ENCODE measurements at regions not wholly inside any gene's neighbourhood (a gene's known extent, or its start where the extent isn't known, plus 50 kb on each side); places are given as distances from the start of the nearest gene placed in this dataset.
"Not testable (repeated sequence)": the region's sequence is repeated elsewhere in the genome, so short reads cannot be mapped to it uniquely, and the experiment has no call there.

DNA sequence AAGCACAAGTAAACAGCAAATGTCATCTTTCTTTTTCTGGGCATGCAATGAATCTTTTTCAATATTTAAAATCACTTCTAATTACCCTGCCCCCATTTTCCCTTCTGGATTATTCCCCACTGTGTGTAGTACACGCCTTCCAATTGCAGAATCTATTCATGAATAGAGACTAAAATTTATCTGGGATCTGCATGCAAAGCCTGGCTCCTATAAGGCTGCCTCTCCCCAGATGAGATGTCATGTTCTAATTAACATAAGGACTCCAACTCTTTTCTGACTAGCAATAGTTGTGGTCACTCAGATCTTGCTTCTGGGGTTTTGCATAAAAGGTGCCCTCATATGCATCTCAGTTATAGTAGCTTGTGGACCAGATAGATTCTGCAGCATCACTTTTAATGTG, 473.5 kb downstream of the BTG1 start:
- no peak for DNase-seq

DNA sequence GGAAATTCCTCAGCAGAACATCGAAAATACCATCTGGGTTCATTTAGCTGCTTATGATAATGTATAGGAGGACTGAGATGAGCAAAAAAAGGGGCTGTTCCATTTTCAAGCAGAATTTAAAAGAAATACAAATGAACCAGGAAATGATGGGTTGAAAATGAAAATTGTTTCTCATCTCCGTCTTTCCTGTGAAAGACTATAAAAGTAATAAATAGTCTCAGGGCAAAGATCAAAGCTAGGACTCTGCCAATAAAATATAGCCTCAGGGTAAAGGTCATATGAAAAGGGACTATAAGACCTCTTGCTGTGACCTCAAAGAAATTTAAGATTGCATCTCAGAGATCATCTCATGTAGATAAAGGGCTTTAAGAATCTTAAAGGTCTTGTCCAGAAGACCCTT, 478.0 kb downstream of the BTG1 start:
- no peak for DNase-seq

DNA sequence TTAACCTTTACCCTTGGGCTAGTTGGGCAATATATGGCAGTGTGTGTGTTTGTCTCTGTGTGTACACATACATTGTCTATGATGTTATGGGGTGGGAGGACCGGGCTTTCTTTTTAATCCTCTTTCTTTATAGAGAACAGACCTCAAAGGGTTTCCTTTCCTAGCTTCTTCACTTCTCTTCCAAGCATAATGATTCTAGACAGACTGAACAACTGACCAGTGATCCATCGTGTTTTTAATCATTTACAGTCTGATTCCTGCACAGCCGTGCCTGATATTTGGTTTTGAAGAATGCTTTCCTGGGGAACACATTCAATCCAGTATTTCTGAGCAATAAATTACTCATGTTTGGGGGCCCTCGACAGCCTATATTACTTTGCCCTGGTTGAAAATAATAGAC, 481.1 kb upstream of the DCN start:
- DNase-seq: no peak

DNA sequence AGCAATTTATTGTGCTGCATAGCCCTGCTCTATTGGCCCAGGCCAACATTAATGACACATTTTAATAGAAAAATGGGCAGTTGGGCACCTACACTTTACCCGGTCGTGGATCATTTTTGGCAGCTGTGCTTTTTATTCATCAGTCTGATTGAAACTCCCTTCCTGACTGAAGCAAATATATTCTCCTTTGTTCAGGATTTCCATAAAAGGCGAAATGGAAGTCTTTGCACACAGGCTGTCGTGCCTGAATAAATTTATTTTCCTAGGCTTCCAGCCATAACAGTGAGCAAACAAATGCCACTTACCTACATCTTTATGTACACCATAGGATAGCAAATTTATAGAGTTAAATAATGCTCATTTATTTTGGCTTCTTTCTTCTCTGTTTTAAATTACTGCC, 480.7 kb upstream of the DCN start:
- DNase-seq: peak; percentile 28

DNA sequence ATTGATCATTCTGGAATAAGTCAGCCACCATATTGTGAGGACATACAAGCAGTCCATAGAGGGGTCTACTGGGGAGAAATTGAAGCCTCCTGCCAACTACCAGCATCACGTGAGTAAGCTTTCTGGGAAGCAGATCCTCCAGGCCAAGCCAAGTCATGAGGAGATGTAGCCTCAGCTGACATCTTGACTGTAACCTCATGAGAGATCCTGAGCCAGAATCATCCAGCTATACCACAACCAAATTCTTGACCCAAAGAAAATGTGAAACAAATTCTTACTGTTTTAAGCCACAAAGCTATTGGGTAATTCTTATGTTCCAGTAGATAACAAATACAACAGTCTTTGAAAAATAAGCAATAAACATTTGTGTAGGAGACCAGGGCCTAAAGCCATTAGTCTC, 479.4 kb upstream of the DCN start:
- no peak for DNase-seq

DNA sequence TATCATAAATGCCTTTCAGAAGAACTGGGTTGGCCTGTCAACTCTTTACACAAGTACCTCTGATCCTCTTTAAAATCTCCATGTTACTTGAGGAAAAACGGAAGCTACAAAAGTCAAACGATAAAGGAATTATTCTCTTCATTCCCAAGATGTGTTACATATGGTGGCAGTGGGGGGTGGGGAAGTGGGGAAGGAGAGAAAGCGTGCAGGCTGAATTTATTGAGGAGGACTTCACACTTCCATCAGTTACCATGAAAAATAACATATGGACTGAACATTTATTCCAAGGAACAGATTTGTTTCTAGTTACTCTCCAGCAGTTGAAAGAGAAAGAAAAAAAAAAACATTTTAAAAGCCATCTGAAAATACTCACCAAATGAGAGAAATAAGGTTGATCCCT, 474.4 kb upstream of the DCN start:
- no peak for DNase-seq

DNA sequence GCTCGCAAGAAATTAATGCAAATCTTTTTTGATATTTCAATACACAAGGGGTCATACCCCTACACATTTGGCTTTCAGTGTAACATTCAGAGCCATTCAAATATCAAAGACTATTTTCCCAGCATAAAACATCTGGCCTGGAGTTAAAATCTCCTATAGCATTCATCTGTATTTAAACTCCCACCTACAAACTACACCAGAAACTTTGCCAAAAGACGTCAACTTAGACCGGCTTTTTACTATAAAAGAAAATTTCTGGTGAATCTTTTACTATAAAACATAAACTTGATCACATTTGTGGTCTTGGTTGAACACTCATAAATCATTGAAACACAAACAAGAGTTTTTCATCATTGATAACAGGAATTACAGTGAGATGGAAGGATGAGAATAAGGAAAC, 473.3 kb upstream of the DCN start:
- peak; percentile 51 for DNase-seq

DNA sequence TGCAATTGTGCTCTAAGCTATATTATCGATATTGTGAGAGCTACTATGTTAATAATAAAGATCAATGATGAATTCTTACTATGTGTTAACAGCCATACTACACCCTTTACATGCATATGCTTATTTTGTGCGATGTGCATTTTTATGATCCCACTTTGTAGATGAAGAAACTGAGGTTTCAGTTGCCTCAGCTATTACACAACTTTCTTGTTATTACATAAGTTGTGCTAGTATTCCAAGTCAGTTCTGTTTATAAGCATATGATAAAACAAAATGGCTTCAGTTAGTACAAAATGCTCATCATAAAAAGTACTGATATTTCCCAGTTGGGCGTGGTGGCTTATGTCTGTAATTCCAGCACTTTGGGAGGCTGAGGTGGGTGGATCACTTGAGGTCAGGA, 471.5 kb upstream of the DCN start:
- DNase-seq: no peak

DNA sequence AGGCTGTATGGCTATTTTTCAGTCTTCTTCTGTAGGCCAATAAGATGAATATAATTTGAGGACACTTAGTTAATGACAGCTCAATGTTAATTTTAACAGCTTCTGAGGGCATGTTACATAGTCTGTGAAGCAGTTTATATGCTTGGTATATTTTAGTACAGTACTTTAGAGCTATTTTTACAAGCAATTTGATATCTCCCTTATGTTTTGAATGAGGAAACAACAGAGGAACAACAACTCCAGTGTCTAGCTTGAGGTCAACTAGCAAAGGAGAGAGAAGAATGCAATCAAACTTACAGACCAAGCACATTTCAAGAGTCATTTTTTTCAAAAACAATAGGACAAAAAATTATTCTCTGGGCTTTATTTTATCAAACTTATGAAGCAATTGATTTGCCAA, 469.1 kb upstream of the DCN start:
- no peak for DNase-seq

DNA sequence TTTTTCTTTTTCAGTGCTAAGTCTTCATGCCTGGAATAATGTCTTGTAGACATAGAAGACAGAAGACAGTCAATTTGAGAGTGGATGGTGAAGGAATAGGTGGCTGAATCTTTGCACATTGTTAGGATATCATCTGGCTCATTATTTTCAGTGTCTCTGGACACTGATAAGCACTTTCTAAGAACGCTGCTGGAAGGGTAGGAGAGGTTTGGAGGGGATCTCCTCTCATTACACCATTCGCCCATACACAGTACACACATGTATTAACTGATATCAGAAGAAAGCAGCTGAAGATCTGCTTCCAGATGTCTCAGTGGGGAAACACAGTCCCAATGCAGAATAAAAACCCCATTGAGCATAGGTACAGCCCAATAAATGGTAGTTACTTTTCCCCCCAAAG, 461.1 kb upstream of the DCN start:
- no peak for DNase-seq

DNA sequence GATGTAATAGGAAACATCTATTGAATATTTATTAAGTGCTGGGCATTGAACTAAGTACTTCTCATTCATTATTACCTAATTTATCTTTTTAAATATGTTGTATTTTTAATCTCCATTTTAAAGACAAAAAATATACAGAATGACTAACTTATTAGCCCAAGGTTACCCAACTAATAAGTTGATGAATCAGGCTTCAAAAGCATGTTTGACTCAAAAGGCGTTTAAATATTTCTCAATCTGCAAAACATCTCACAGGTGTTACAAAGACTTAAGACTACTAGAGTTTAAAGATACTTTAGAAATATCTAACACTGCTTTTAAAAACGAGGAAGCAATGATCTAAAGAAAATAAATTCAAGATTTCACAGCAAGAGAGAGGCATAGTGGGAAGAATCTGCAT, 457.4 kb upstream of the DCN start:
- no peak for DNase-seq

DNA sequence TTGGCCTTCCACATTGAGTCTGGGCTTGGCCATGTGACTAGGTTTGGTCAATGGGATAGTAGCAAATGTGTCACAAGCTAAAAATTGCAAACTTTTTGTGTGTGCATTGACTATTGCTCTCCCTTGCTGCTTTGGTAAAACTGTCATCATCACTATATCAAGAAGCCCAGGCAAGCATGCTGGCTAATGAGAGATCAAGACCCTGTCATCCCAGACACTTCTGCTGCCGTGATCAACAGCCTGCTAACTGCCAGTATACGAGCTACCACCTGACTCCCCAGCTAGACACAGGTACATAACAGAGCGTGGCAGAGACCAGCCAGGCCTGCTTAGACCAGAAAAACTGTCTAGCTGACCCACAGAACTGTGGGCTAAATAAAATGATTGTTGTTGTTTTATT, 456.7 kb upstream of the DCN start:
- DNase-seq: no peak

DNA sequence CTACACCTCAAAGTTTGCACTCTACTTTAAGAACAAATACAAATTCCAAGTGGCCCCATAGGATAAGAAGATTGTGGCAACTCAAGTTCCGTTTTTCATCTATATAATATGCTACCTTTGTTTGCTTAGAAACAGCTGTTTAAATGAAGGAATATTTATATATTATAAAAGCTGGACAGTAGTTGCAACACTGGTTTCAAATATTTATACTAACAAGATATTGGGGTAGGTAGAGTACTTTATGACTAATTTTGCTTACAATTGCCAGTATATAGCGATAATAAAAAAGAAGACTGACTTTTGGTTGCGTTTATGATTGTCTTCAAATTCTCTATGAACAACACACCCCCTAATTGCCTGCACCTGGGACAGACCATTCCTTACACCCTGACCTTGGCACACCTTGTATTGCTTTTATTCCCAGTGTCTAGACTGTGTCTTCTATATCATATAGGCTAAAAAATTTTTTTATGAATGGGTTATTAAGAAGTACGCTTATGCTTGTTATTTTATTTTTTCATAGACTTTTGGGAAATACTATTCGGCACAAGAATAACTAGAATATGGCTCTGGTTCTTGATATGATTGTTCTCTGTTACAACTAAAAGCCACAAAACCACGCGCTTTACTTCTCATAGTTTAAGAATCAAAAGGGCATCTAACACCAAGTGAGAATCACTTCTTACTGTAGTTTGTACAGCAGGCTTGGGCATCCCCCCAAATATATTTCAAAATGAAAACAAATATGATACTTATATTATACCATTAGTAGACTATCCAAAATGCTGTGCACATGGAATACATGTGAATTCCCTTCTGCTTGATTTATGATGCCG, 455.4 kb upstream of the DCN start:
- no peak for DNase-seq

DNA sequence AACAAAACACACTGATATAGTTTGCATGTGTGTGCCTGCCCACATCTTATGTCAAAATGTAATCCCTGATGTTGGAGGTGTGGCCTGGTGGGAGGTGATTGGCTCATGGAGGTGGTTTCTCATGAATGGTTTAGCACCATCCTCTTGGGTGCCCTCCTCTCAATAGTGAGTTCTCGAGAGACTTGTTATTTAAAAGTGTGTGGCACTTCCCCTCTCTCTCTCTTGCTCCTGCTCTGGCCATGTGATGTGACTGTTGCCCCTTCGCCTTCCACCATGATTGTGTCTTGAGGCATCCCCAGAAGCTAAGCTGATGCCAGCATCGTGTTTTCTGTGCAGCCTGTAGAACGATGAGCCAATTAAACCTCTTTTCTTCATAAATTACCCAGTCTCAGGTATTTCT, 454.1 kb upstream of the DCN start:
- DNase-seq: no peak

DNA sequence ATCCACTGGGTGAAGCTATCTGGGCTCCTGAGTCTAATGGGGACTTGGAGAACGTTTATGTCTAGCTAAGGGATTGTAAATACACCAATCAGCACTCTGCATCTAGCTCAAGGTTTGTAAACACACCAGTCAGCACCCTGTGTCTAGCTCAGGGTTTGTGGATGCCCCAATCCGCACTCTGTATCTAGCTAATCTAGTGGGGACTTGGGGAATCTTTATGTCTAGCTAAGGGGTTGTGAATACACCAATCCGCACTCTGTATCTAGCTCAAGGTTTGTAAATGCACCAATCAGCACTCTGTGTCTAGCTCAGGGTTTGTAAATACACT, 451.7 kb upstream of the DCN start:
- not testable (repeated sequence) for DNase-seq

DNA sequence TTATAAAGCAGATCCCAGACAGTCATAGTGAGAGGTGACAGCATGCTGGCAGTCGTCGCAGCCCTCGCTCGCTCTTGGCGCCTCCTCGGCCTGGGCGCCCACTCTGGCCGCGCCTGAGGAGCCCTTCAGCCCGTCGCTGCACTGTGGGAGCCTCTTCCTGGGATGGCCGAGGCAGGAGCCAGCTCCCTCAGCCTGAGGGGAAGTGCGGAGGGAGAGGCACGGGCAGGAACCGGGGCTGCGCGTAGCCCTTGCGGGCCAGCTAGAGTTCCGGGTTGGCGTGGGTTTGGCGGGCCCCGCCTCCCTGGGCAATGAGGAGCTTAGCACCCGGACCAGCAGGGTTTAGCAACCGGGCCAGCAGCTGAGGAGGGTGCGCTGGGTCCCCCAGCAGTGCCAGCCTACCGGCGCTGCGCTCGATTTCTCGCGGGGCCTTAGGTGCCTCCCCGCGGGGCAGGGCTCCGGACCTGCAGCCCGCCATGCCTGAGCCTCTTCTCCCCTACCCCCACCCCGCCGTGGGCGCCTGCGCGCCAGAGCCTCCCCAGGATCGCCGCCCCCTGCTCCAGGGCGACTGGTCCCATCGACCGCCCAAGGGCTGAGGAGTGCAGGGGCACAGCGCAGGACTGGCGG, 451.2 kb upstream of the DCN start:
- DNase-seq: no peak

DNA sequence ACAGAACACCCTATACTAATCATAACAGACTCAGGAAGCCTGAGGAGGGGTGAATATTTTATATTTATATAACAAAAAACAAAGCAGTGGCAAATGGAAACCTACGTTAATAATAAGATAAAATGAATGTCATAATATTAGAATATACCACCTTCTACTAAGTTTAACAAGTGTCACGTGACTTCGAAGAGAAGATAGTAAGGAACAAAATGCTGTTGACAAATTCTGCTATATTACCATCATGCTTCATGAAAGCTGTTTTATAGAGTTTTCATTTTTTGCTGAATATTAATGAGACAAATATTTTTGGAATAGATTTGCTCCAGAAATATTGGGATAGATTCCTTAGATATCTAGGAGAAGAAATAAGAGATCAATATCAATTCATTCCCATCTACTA, 450.6 kb upstream of the DCN start:
- DNase-seq: no peak

DNA sequence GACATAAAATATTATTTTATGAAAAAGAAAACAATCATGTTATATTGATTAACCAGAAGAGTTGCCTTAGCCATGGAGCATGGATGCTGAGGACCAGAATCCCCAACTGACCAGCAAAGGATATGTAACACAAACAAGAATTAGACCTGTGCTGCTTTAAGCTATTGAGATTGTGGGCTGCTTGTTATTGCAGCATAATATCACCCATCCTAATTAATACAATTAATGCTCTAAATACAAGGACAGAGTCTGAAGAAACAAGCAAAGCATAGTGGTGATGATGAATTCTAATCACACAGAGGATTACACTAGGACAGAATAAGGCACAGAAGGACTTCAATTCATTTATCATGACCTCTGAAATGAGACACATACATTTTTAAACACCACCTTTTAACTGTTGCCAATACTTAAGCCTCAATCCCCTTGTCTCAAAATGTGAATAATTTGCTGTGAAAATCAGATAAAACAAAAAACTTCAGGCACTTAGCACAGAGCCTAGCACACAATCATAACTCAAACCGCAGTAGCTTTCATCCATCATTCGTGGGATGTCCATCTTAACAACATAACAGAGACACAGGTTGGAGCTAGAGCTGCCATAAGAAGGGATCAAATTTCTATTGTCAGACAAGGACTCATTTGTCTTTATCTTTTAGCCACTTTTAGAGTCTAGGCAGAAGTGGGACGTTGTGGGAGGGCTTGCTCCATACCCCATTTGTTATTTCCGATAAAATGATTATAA, 449.6 kb upstream of the DCN start:
- DNase-seq: no peak

DNA sequence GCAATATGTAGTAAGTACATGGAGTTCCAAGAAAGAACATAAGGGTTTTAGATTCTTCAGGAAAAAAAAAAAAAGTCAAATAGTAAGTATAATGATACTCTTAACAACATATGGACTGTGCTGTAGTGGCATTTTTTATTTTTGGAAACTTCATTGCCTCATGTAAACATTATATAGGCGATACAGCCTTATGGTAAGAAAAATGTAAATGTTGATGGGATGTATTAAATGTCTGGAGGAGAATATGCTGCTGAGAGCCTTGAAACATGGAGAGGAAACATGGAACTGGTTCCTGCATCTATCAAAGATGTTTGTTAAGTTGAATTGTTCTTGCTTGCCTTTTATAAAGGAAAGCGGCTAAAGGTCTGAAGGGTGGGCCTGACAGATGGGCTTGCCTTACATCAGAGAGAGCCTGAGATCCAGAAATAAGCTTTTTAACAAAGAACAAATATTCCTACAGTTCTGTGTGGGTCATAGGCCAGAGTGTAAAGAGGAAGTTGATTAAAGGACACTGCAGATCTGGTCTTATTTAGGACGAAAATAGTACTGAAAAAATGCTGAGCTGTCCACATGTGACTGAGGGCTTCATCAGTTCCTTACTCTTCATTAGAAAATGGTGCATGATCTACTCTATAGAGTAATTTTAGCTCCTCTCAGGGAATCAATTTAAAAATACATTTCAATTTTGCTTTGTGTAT, 448.1 kb upstream of the DCN start:
- no peak for DNase-seq

DNA sequence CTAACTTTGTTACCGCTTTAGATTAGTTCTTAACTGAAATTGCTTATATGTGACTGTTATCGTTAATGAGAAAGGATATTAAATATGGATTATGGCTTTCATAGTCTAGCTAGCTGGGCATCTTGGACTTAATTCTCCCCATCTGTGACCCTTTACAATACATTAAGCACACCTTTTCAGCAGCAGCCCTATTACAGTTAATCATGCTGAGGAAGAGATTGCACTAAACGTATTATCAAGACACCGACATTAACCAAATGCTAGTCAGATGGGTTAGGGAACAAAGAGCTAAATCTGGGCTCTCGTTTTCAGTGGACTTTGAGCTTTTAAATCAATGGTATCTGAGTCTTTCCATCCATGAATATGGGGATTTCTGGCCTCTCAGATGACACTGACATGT, 447.5 kb upstream of the DCN start:
- DNase-seq: no peak

DNA sequence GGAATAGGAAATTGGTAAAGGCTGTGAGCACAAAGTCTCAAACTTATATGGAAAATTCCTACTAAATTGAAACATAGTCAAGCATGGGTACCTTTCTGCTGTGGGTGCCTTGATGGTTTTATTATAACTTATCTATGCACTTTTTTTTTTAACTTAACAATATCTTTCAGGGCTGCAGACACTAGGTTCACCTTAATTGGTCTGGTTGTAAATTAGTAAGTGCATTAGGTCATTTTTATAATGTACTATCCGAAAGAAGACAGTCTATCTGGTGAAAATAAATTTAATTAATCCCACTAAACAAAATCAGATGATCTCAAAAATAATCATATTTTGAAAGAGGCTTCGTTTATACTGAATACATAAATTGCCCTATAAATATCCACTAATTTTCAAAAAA, 446.8 kb upstream of the DCN start:
- no peak for DNase-seq

DNA sequence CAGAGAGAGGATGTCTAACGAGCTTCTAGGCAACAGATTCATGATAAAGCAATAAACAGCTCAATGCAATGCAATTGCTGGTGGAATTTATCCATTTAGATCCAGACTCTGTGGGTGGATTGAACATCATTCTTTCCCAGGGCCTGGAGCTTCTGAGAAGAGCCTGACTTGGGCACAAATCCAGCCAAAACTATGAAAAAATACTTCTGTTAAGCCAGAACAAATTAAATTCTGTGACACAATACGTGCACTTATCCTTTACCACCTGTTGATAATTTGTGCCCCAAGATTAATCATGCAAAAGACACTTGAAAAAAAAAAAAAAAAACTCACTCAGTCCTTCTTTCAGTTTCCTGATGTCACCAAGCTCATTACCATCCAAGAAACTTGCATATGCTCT, 446.0 kb upstream of the DCN start:
- peak; percentile 92 for DNase-seq

DNA sequence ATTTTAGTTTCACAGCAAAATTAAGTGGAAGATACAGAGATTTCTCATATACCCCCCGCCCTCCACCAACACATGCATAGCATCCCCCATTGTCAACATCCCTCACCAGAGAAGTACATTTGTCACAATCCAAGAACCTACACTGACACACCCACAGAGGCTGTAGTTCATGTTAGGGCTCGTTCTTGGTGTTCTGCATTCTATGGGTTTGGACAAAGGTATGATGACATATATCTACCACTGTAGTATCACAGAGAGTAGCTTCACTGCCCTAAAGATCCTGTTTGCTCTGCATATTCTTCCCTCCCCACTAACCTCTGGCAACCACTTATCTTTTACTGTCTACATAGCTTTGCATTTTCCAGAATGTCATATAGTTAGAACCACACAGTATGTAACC, 444.6 kb upstream of the DCN start:
- no peak for DNase-seq
